ENCODE measurements at regions not wholly inside any gene's neighbourhood (a gene's known extent, or its start where the extent isn't known, plus 50 kb on each side); places are given as distances from the start of the nearest gene placed in this dataset.
A peak's percentile ranks its signal among the peaks of the same experiment; 100 is the strongest.

- intact Hi-C loops (cut with DNase I), result no loop called here
- no peak for DNase-seq (ENCODE audit: low spot score)
These were observed 174.1 kb upstream of the PRICKLE1 start for GRCh38 chr12:42763682-42764081.

GRCh38 chr12:42762395-42762925, 172.9 kb upstream of the PRICKLE1 start:
- DNase-seq (ENCODE audit: low spot score), result no peak
- intact Hi-C loops (cut with DNase I), result no loop called here

- intact Hi-C loops (cut with DNase I), result no loop called here
- no peak for DNase-seq (ENCODE audit: low spot score)
These were observed 172.2 kb upstream of the PRICKLE1 start for GRCh38 chr12:42761601-42762350.

GRCh38 chr12:42761086-42761485, 171.5 kb upstream of the PRICKLE1 start:
- DNase-seq (ENCODE audit: low spot score), result no peak
- intact Hi-C loops (cut with DNase I), result no loop called here

- intact Hi-C loops (cut with DNase I), result no loop called here
- DNase-seq (ENCODE audit: low spot score), result no peak
These were observed 171.0 kb upstream of the PRICKLE1 start for GRCh38 chr12:42760550-42760949.

- intact Hi-C loops (cut with DNase I), result no loop called here
- peak; percentile 90 for DNase-seq (ENCODE audit: low spot score)
These were observed 170.2 kb upstream of the PRICKLE1 start for GRCh38 chr12:42759622-42760273.

GRCh38 chr12:42758806-42759205, 169.3 kb upstream of the PRICKLE1 start:
- no peak for DNase-seq (ENCODE audit: low spot score)
- intact Hi-C loops (cut with DNase I), result no loop called here

GRCh38 chr12:42757624-42758119, 168.1 kb upstream of the PRICKLE1 start:
- intact Hi-C loops (cut with DNase I), result no loop called here
- no peak for DNase-seq (ENCODE audit: low spot score)

GRCh38 chr12:42756841-42757623, 167.5 kb upstream of the PRICKLE1 start:
- DNase-seq (ENCODE audit: low spot score), result no peak
- intact Hi-C loops (cut with DNase I), result no loop called here

- DNase-seq (ENCODE audit: low spot score), result no peak
- intact Hi-C loops (cut with DNase I), result no loop called here
These were observed 160.8 kb upstream of the PRICKLE1 start for GRCh38 chr12:42750356-42750755.

GRCh38 chr12:42749239-42749638, 159.7 kb upstream of the PRICKLE1 start:
- DNase-seq (ENCODE audit: low spot score), result no peak
- intact Hi-C loops (cut with DNase I), result no loop called here

- intact Hi-C loops (cut with DNase I), result no loop called here
- DNase-seq (ENCODE audit: low spot score), result no peak
These were observed 155.1 kb upstream of the PRICKLE1 start for GRCh38 chr12:42744539-42745182.

- no peak for DNase-seq (ENCODE audit: low spot score)
- intact Hi-C loops (cut with DNase I), result no loop called here
These were observed 153.2 kb upstream of the PRICKLE1 start for GRCh38 chr12:42742716-42743115.

GRCh38 chr12:42741771-42742510, 152.4 kb upstream of the PRICKLE1 start:
- DNase-seq (ENCODE audit: low spot score), result no peak
- intact Hi-C loops (cut with DNase I), result no loop called here

- intact Hi-C loops (cut with DNase I), result no loop called here
- no peak for DNase-seq (ENCODE audit: low spot score)
These were observed 151.5 kb upstream of the PRICKLE1 start for GRCh38 chr12:42741091-42741490.

- DNase-seq (ENCODE audit: low spot score), result no peak
- intact Hi-C loops (cut with DNase I), result no loop called here
These were observed 147.9 kb upstream of the PRICKLE1 start for GRCh38 chr12:42737398-42737797.

GRCh38 chr12:42735861-42736361, 146.4 kb upstream of the PRICKLE1 start:
- intact Hi-C loops (cut with DNase I), result no loop called here
- DNase-seq (ENCODE audit: low spot score), result no peak

- intact Hi-C loops (cut with DNase I), result no loop called here
- no peak for DNase-seq (ENCODE audit: low spot score)
These were observed 144.4 kb upstream of the PRICKLE1 start for GRCh38 chr12:42733911-42734310.

Measured in posterior vena cava (tissue), 2 donors.